Duodenal mucosa (tissue), 2 donors: ENCODE measurements at regions not wholly inside any gene's neighbourhood (a gene's known extent, or its start where the extent isn't known, plus 50 kb on each side); places are given as distances from the start of the nearest gene placed in this dataset.

Experiments
- H3K27ac ChIP-seq: one replicate; pipeline ENCODE4 v1.7.0; 2013; ENCODE audit warnings: low read depth, low read length
- H3K27me3 ChIP-seq, 2 donors: one replicate each; pipeline ENCODE4 v1.7.0; 2013; ENCODE audit warnings: low read length in 2 of 2, control low read depth in 1 of 2; ENCODE audit not compliant: insufficient read depth in 2 of 2, control insufficient read depth in 1 of 2
- H3K36me3 ChIP-seq, 2 donors: one replicate each; pipeline ENCODE4 v1.7.0; 2013; ENCODE audit warnings: low read length in 2 of 2, control low read depth in 1 of 2; ENCODE audit not compliant: insufficient read depth in 2 of 2, control insufficient read depth in 1 of 2
- H3K4me1 ChIP-seq, 2 donors: one replicate each; pipeline ENCODE4 v1.7.0; 2013; ENCODE audit warnings: low read length in 2 of 2, control low read depth in 1 of 2; ENCODE audit not compliant: insufficient read depth in 2 of 2, control insufficient read depth in 1 of 2
- H3K4me3 ChIP-seq, 2 donors: one replicate each; pipeline ENCODE4 v1.7.0; 2013; ENCODE audit warnings: low read length in 2 of 2, low read depth in 1 of 2
- H3K9ac ChIP-seq, 2 donors: one replicate each; pipeline ENCODE4 v1.7.0; 2013; ENCODE audit warnings: low read length in 2 of 2, low read depth in 1 of 2
- H3K9me3 ChIP-seq, 2 donors: one replicate each; pipeline ENCODE4 v1.7.0; 2013; ENCODE audit warnings: low read length in 2 of 2, control low read depth in 1 of 2; ENCODE audit not compliant: control insufficient read depth in 1 of 2

- H3K36me3 ChIP-seq: no peaks in the 10 kb centered on the region
- H3K27me3 ChIP-seq: no peaks in the 10 kb centered on the region
- H3K9me3 ChIP-seq: no peaks in the 10 kb centered on the region
- no peak overlapping the region for H3K27ac ChIP-seq
- no peaks in the 10 kb centered on the region for H3K4me1 ChIP-seq
- H3K9ac ChIP-seq: no peak overlapping the region
- H3K4me3 ChIP-seq: no peak overlapping the region
These were observed 161.8 kb downstream of the DSEL start for GRCh38 chr18:67354692-67355091.

GRCh38 chr18:67354091-67354490, 162.4 kb downstream of the DSEL start:
- Histone ChIP-seq H3K4me3 (no peak overlapping the region), H3K9me3 (no peaks in the 10 kb centered on the region), H3K9ac (no peak overlapping the region), H3K27ac (no peak overlapping the region), H3K4me1 (no peaks in the 10 kb centered on the region), H3K27me3 (no peaks in the 10 kb centered on the region), H3K36me3 (no peaks in the 10 kb centered on the region)

- H3K4me1 ChIP-seq: no peaks in the 10 kb centered on the region
- no peak overlapping the region for H3K9ac ChIP-seq
- no peaks in the 10 kb centered on the region for H3K36me3 ChIP-seq
- H3K27ac ChIP-seq: no peak overlapping the region
- H3K9me3 ChIP-seq: no peaks in the 10 kb centered on the region
- no peak overlapping the region for H3K4me3 ChIP-seq
- no peaks in the 10 kb centered on the region for H3K27me3 ChIP-seq
These were observed 169.1 kb downstream of the DSEL start for GRCh38 chr18:67347438-67347837.

DNA sequence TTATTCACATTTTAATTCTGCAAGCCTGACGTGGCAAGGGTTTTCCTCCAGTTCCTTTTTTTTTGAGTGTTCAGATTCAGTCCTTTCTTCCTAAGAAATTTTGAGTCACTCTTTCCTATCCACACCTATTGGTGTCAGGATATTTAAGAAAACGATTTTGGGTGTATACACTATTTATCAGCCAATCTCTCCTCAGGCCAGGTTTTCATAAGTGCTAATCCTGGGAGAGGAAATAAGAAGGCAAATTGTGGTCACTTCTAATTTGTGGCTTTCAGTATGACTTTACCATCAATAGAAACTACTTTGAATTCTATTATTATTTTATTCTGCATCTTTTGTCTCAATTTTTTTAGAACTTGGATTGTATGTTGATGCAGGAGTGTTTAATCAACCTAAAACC, 174.4 kb downstream of the DSEL start:
- Histone ChIP-seq H3K9me3 (no peaks in the 10 kb centered on the region), H3K27me3 (no peaks in the 10 kb centered on the region), H3K27ac (no peak overlapping the region), H3K4me1 (no peaks in the 10 kb centered on the region), H3K36me3 (no peaks in the 10 kb centered on the region), H3K4me3 (no peak overlapping the region), H3K9ac (no peak overlapping the region)

- Histone ChIP-seq H3K4me3 (no peak overlapping the region), H3K4me1 (no peaks in the 10 kb centered on the region), H3K36me3 (no peaks in the 10 kb centered on the region), H3K9ac (no peak overlapping the region), H3K27me3 (no peaks in the 10 kb centered on the region), H3K27ac (no peak overlapping the region), H3K9me3 (no peaks in the 10 kb centered on the region)
These were observed 178.8 kb downstream of the DSEL start for GRCh38 chr18:67337696-67338095.

DNA sequence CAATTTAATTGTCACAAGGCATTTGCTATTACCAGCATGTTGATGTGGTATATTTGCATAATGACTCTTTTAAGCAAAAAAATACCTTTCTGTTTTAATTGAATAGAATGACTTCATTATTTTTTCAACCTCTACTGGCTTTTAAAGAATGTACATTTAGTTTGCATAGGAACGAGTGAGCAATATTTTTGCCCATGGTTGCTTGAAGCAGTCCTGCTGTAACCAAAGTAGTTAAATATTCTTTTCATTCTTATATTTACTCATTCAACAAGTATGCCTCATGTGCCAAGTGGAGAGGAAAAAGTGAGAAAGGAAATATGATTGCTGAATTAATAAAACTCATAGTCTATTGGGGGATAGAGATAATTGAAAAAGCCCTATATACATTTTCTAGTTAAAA, 184.7 kb downstream of the DSEL start:
- H3K4me1 ChIP-seq: no peaks in the 10 kb centered on the region
- no peaks in the 10 kb centered on the region for H3K27me3 ChIP-seq
- no peaks in the 10 kb centered on the region for H3K36me3 ChIP-seq
- H3K9me3 ChIP-seq: no peaks in the 10 kb centered on the region
- H3K27ac ChIP-seq: no peak overlapping the region
- H3K9ac ChIP-seq: no peak overlapping the region
- H3K4me3 ChIP-seq: no peak overlapping the region

DNA sequence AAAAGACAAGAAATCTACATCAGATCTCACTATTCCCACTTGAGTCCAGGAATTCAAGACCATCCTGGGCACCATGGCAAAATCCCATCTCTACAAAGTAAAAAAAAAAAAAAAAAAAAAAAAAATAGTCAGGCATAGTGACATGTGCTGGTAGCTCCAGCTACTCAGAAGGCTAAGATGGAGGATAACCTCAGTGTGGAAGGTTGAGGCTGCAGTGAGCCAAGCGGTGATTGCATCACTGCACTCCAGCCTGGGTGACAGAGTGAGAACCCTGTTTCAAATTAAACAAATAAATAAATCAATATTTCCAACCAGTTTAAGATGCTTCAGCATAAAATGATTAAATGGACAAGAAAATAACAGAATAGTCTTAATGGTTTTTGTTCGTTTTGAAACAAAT, 197.4 kb downstream of the DSEL start:
- no peak overlapping the region for H3K27ac ChIP-seq

GRCh38 chr18:67318651-67319050, 197.9 kb downstream of the DSEL start:
- H3K4me1 ChIP-seq: no peaks in the 10 kb centered on the region
- H3K27ac ChIP-seq: no peak overlapping the region
- H3K9ac ChIP-seq: no peak overlapping the region
- no peaks in the 10 kb centered on the region for H3K9me3 ChIP-seq
- H3K27me3 ChIP-seq: no peaks in the 10 kb centered on the region
- no peak overlapping the region for H3K4me3 ChIP-seq
- H3K36me3 ChIP-seq: no peaks in the 10 kb centered on the region

More for the DNA sequence above, 197.4 kb downstream of the DSEL start:
- Histone ChIP-seq H3K27me3 (no peaks in the 10 kb centered on the region), H3K9me3 (no peaks in the 10 kb centered on the region), H3K4me3 (no peak overlapping the region), H3K9ac (no peak overlapping the region), H3K4me1 (no peaks in the 10 kb centered on the region), H3K36me3 (no peaks in the 10 kb centered on the region)

- H3K9ac ChIP-seq: no peak overlapping the region
These were observed 205.7 kb downstream of the DSEL start for GRCh38 chr18:67310826-67311225.

DNA sequence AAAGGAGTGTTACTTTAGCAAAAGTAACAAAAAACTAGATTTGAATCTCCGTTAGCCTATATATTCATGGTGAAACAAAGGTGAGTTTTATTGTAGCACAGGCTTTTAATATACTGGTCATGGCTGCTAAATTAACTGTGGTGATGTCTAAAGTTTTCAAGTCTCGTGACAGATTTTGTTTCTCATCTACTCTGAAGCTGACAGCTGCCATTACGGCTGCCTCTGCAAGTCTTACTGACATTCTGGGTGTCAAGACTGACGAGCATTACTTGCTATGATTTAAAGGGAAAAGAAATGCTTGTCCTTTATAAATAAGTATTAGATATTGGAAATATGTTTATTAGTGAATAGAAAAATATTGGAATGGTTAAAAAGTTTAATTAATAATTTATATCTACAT, 207.7 kb downstream of the DSEL start:
- Histone ChIP-seq H3K9ac (no peak overlapping the region), H3K4me1 (no peaks in the 10 kb centered on the region), H3K9me3 (no peaks in the 10 kb centered on the region), H3K27me3 (no peaks in the 10 kb centered on the region), H3K27ac (no peak overlapping the region), H3K4me3 (no peak overlapping the region), H3K36me3 (no peaks in the 10 kb centered on the region)

More at GRCh38 chr18:67310826-67311225, 205.7 kb downstream of the DSEL start:
- Histone ChIP-seq H3K9me3 (no peaks in the 10 kb centered on the region), H3K4me1 (no peaks in the 10 kb centered on the region), H3K4me3 (no peak overlapping the region), H3K36me3 (no peaks in the 10 kb centered on the region), H3K27me3 (no peaks in the 10 kb centered on the region), H3K27ac (no peak overlapping the region)

GRCh38 chr18:67305466-67305865, 211.1 kb downstream of the DSEL start:
- Histone ChIP-seq H3K9ac (no peak overlapping the region), H3K9me3 (peaks cover 0 to 4% of the 10 kb centered on the region in 2 donors), H3K4me1 (no peaks in the 10 kb centered on the region), H3K27ac (no peak overlapping the region), H3K27me3 (no peaks in the 10 kb centered on the region), H3K4me3 (no peak overlapping the region), H3K36me3 (no peaks in the 10 kb centered on the region)
